B cell (primary cell): ENCODE measurements at regions not wholly inside any gene's neighbourhood (a gene's known extent, or its start where the extent isn't known, plus 50 kb on each side); places are given as distances from the start of the nearest gene placed in this dataset.

ENCODE experiments used
- ATAC-seq: fragments of 200-7000 bp; cut with Tn5 transposase; one replicate; pipeline ENCODE4 v1.10.0; 2021; ENCODE audit warnings: low read depth, mild to moderate bottlenecking, moderate number of reproducible peaks, moderate library complexity
- CTCF ChIA-PET: fragments of 350-600 bp; sonication (Branson Sonifier 250); formaldehyde crosslinking; loops from one replicate; lab custom pipeline; 2021; ENCODE audit warnings: antibody characterized with exemption, inconsistent platforms; lab: Charles Lee
- POLR2A ChIA-PET: fragments of 350-600 bp; sonication (Branson Sonifier 250); formaldehyde crosslinking; loops from one replicate; lab custom pipeline; 2021; ENCODE audit warnings: antibody characterized with exemption; lab: Charles Lee
- DNase-seq: peaks from one replicate; pipeline ENCODE4 v3.0.0; 2013
- H2AFZ ChIP-seq: 2 replicates; pipeline ENCODE4 v1.6.1; 2012; ENCODE audit warnings: mild to moderate bottlenecking, low read depth, low read length; ENCODE audit not compliant: insufficient read depth, poor library complexity, severe bottlenecking
- H3K27ac ChIP-seq, 2 donors: 1 replicate in 1 of 2; 2 replicates in 1 of 2; pipeline ENCODE4 v1.5.1; 2012 to 2013; ENCODE audit warnings: low read length in 2 of 2, mild to moderate bottlenecking in 2 of 2, moderate library complexity in 1 of 2
- H3K27me3 ChIP-seq, 4 experiments: fragments of 200-600 bp in 1 of 4; sonication (generic) in 1 of 4; replicated peaks in 1 of 4; 1 replicate in 2 of 4; 2 replicates in 2 of 4; pipeline versions ENCODE4 v1.6.1 to v1.7.0; 2013 to 2016; ENCODE audit warnings: low read length in 3 of 4, mild to moderate bottlenecking in 2 of 4, mixed read lengths in 1 of 4, moderate library complexity in 1 of 4; ENCODE audit not compliant: insufficient read depth in 4 of 4, control insufficient read depth in 3 of 4; ENCODE audit errors: control extremely low read depth in 1 of 4
- H3K36me3 ChIP-seq, 2 experiments: replicated peaks in 1 of 2; 1 replicate in 1 of 2; 2 replicates in 1 of 2; pipeline versions ENCODE4 v1.6.1 to v1.7.1; 2013; ENCODE audit warnings: low read length in 1 of 2; ENCODE audit not compliant: insufficient read depth in 2 of 2, control insufficient read depth in 1 of 2; ENCODE audit errors: control extremely low read depth in 1 of 2, extremely low read depth in 1 of 2
- H3K4me1 ChIP-seq, 2 donors: fragments of 200-600 bp in 1 of 2; sonication (generic) in 1 of 2; 1 replicate in 1 of 2; 2 replicates in 1 of 2; pipeline versions ENCODE4 v1.5.1 to v1.6.1; 2013 to 2017; ENCODE audit warnings: low read length in 2 of 2; ENCODE audit not compliant: control insufficient read depth in 2 of 2, insufficient read depth in 2 of 2
- H3K4me2 ChIP-seq: replicated peaks from 2 replicates; pipeline ENCODE3; 2012; ENCODE audit warnings: mild to moderate bottlenecking, low read depth, low read length; ENCODE audit not compliant: poor library complexity, severe bottlenecking
- H3K4me3 ChIP-seq, 5 experiments: fragments of 200-600 bp in 1 of 5; sonication (generic) in 1 of 5; 1 replicate in 3 of 5; 2 replicates in 2 of 5; pipeline versions ENCODE4 v1.5.1 to v1.7.0; 2011 to 2016; ENCODE audit warnings: low read length in 4 of 5, mild to moderate bottlenecking in 4 of 5, low read depth in 2 of 5, control low read depth in 1 of 5, moderate library complexity in 1 of 5; ENCODE audit not compliant: insufficient read depth in 1 of 5; ENCODE audit errors: control extremely low read depth in 1 of 5, extremely low read depth in 1 of 5
- H3K79me2 ChIP-seq: fragments of 200-600 bp; sonication (generic); one replicate; pipeline ENCODE4 v1.6.0; 2016; ENCODE audit warnings: low read length; ENCODE audit not compliant: control insufficient read depth, insufficient read depth
- H3K9ac ChIP-seq: fragments of 200-600 bp; sonication (generic); 2 replicates; pipeline ENCODE4 v1.6.1; 2017; ENCODE audit warnings: mild to moderate bottlenecking, low read length, moderate library complexity
- H3K9me3 ChIP-seq, 3 donors: one replicate each; pipeline versions ENCODE4 v1.6.1 to v1.7.1; 2013; ENCODE audit warnings: low read length in 2 of 3; ENCODE audit not compliant: control insufficient read depth in 2 of 3, insufficient read depth in 1 of 3; ENCODE audit errors: control extremely low read depth in 1 of 3
- H4K20me1 ChIP-seq: 2 replicates; pipeline ENCODE4 v1.6.0; 2012; ENCODE audit warnings: mild to moderate bottlenecking, low read length; ENCODE audit not compliant: insufficient read depth, control insufficient read depth, poor library complexity, severe bottlenecking
- H3K27ac Mint-ChIP-seq: one replicate; pipeline ENCODE4 v1.8.0; 2021; ENCODE audit warnings: mixed read lengths
- H3K27me3 Mint-ChIP-seq: one replicate; pipeline ENCODE4 v1.8.0; 2021; ENCODE audit warnings: mixed read lengths
- H3K4me1 Mint-ChIP-seq: one replicate; pipeline ENCODE4 v1.8.0; 2021; ENCODE audit warnings: mixed read lengths
- H3K4me3 Mint-ChIP-seq: one replicate; pipeline ENCODE4 v1.8.0; 2021; ENCODE audit warnings: mixed read lengths
- H3K9me3 Mint-ChIP-seq: one replicate; pipeline ENCODE4 v1.8.0; 2022; ENCODE audit warnings: mixed read lengths; ENCODE audit not compliant: insufficient read depth
- CTCF ChIP-seq: fragments of 200-600 bp; IDR thresholded peaks from one replicate; pipeline ENCODE4 v1.8.0; 2022; ENCODE audit warnings: antibody characterized with exemption, mild to moderate bottlenecking
- EZH2 ChIP-seq: IDR thresholded peaks from 2 replicates; pipeline ENCODE4 v1.6.1; 2012; ENCODE audit warnings: borderline replicate concordance, low read depth, mild to moderate bottlenecking, moderate library complexity, low read length; ENCODE audit not compliant: insufficient read depth, poor library complexity, severe bottlenecking
- WGBS: methylation state at CpG from one replicate; pipeline ENCODE4 v1.1.5; 2013; ENCODE audit warnings: missing lambda C conversion rate; ENCODE audit not compliant: insufficient coverage; 5-methylcytosine and 5-hydroxymethylcytosine counted together
- intact Hi-C: fragments of 100-400 bp; cut with micrococcal nuclease; formaldehyde crosslinking; loops from one replicate; pipeline ENCODE4 v1.10.0; 2022

DNA sequence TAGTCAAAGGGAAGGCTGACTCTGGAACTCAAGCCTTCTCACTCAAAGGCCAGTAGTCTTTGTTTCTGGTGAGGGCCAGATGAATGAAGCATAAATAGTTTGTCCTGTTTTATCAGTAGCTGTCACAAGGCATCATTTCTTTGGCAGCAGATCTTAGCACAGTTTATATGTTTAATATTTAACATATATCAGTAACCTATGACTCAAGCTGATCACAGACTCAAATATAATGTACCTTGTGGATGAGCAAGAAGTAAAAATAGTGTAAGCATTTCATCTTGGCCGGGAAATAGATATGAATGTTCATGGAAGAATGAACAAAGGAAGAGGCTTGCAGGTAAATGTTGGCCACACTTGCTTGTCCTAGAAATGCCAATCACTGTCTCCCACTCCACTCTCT is 158.3 kb upstream of the BMP4 start:
- H3K4me3 Mint-ChIP-seq = no peak overlapping the region
- H3K27me3 ChIP-seq = peaks cover 0 to 5% (median 0%) of the 10 kb centered on the region in 4 experiments
- no peak for TF ChIP-seq CTCF
- H3K4me2 ChIP-seq = no peak overlapping the region
- no peak overlapping the region for H3K9ac ChIP-seq
- ATAC-seq (no peak), DNase-seq (no peak)
- ChIA-PET CTCF (no interaction called here), POLR2A (no interaction called here)
- H3K4me1 ChIP-seq = no peaks in the 10 kb centered on the region
- no peak overlapping the region for H2AFZ ChIP-seq
- peaks cover 4% of the 10 kb centered on the region for H3K27me3 Mint-ChIP-seq
- no peak overlapping the region for H3K4me3 ChIP-seq
- no peaks in the 10 kb centered on the region for H3K79me2 ChIP-seq
- H3K36me3 ChIP-seq = no peaks in the 10 kb centered on the region
- H3K4me1 Mint-ChIP-seq = no peaks in the 10 kb centered on the region
- H3K9me3 ChIP-seq = peaks cover 0 to 2% (median 0%) of the 10 kb centered on the region in 3 donors
- no peak overlapping the region for H3K27ac ChIP-seq
- no peak overlapping the region for H3K27ac Mint-ChIP-seq
- intact Hi-C loops = no loop called here
- H4K20me1 ChIP-seq = no peaks in the 10 kb centered on the region
- H3K9me3 Mint-ChIP-seq = no peaks in the 10 kb centered on the region
- WGBS = no CpG with 5 or more reads among the region's 1 CpG

DNA sequence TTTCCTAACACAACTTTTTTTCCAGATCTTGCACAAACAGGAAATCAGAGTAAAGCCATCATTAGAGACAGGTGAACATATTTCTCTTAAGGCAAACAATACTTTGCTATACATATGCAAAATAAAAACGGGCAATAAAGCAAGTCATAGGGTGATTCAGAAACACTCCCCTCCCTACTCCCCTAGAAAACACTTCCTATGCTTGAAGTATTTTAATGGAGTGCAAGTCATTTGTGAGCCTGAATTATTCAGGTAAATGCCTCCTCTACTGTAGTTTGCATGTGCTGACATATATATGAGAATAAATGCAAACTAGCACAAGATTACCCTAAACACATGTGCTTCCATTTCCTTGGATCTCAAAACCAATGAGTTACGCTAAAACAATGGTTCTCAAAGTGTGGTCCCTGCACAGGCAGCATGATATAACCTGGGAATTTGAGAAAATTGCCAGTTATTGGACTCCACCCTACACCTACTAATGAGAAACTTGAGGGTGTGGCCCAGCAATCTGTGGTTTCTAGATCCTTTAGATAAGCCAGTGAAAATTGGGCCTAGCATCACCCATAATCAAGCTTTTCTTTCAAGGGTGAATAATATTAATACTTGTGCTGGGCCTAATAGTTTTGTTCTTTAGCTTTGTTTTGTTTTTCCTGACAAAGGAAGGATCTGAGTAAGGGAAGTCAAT is 159.7 kb upstream of the BMP4 start:
- DNase-seq (no peak), ATAC-seq (no peak)
- no peak overlapping the region for H3K4me3 ChIP-seq
- peaks cover 0 to 2% (median 0%) of the 10 kb centered on the region in 3 donors for H3K9me3 ChIP-seq
- CTCF ChIA-PET = no interaction called here
- POLR2A ChIA-PET = no interaction called here
- no peak overlapping the region for H2AFZ ChIP-seq
- H3K4me1 Mint-ChIP-seq = no peaks in the 10 kb centered on the region
- H3K27me3 ChIP-seq = peaks cover 0 to 3% (median 0%) of the 10 kb centered on the region in 4 experiments
- no peak for TF ChIP-seq EZH2
- TF ChIP-seq CTCF = no peak
- H3K4me3 Mint-ChIP-seq = no peak overlapping the region
- H3K27ac ChIP-seq = no peak overlapping the region
- no peaks in the 10 kb centered on the region for H3K79me2 ChIP-seq
- H3K4me1 ChIP-seq = no peaks in the 10 kb centered on the region
- H3K36me3 ChIP-seq = no peaks in the 10 kb centered on the region
- no CpG with 5 or more reads among the region's 2 CpGs for WGBS
- H4K20me1 ChIP-seq = no peaks in the 10 kb centered on the region
- H3K27me3 Mint-ChIP-seq = peaks cover 4% of the 10 kb centered on the region
- no peaks in the 10 kb centered on the region for H3K9me3 Mint-ChIP-seq
- H3K4me2 ChIP-seq = no peak overlapping the region
- intact Hi-C loops = no loop called here
- H3K9ac ChIP-seq = no peak overlapping the region
- no peak overlapping the region for H3K27ac Mint-ChIP-seq
